H9 (cell line): ENCODE measurements at regions not wholly inside any gene's neighbourhood (a gene's known extent, or its start where the extent isn't known, plus 50 kb on each side); places are given as distances from the start of the nearest gene placed in this dataset.

Source experiments
- DNase-seq: peaks from one replicate; pipeline ENCODE4 v3.0.0-alpha.2; 2017
- H2AFZ ChIP-seq: one replicate; pipeline ENCODE4 v1.6.1; 2013; ENCODE audit warnings: mild to moderate bottlenecking, low read length, control low read depth, moderate library complexity
- H2AK5ac ChIP-seq: 2 replicates; pipeline ENCODE4 v1.6.1; 2013; ENCODE audit warnings: low read length, control low read depth, mixed read lengths; ENCODE audit not compliant: insufficient read length
- H2BK120ac ChIP-seq: one replicate; pipeline ENCODE4 v1.6.1; 2013; ENCODE audit warnings: low read depth, mild to moderate bottlenecking, low read length, control low read depth, inconsistent platforms; ENCODE audit not compliant: poor library complexity, severe bottlenecking
- H2BK12ac ChIP-seq: 2 replicates; pipeline ENCODE4 v1.6.1; 2013; ENCODE audit warnings: low read length, control low read depth, mixed read lengths, low read depth; ENCODE audit not compliant: insufficient read length
- H2BK15ac ChIP-seq: 2 replicates; pipeline ENCODE4 v1.6.1; 2013; ENCODE audit warnings: low read depth, low read length, control low read depth
- H2BK20ac ChIP-seq: one replicate; pipeline ENCODE4 v1.6.1; 2013; ENCODE audit warnings: low read depth, mild to moderate bottlenecking, low read length, control low read depth, inconsistent platforms; ENCODE audit not compliant: poor library complexity, severe bottlenecking
- H2BK5ac ChIP-seq: 2 replicates; pipeline ENCODE4 v1.6.1; 2013; ENCODE audit warnings: low read length, control low read depth, mixed read lengths; ENCODE audit not compliant: insufficient read length
- H3K14ac ChIP-seq: 2 replicates; pipeline ENCODE4 v1.6.1; 2013; ENCODE audit warnings: low read length, control low read depth; ENCODE audit not compliant: insufficient read depth
- H3K18ac ChIP-seq: 2 replicates; pipeline ENCODE4 v1.6.1; 2013; ENCODE audit warnings: low read depth, mild to moderate bottlenecking, mixed read lengths, low read length, control low read depth; ENCODE audit not compliant: insufficient read length
- H3K23ac ChIP-seq: 2 replicates; pipeline ENCODE4 v1.6.1; 2013; ENCODE audit warnings: low read length, control low read depth, mixed read lengths, low read depth; ENCODE audit not compliant: insufficient read length
- H3K23me2 ChIP-seq: 2 replicates; pipeline ENCODE4 v1.6.1; 2013; ENCODE audit warnings: low read depth, mild to moderate bottlenecking, mixed read lengths, low read length, control low read depth; ENCODE audit not compliant: insufficient read length, poor library complexity, severe bottlenecking
- H3K27ac ChIP-seq: 2 replicates; pipeline ENCODE4 v1.5.1; 2013; ENCODE audit warnings: low read length, control low read depth, mixed read lengths, low read depth; ENCODE audit not compliant: insufficient read length
- H3K27me3 ChIP-seq: 2 replicates; pipeline ENCODE4 v1.6.1; 2013; ENCODE audit warnings: low read length, control low read depth, inconsistent platforms; ENCODE audit not compliant: insufficient read depth
- H3K4ac ChIP-seq: 2 replicates; pipeline ENCODE4 v1.6.1; 2013; ENCODE audit warnings: low read depth, mild to moderate bottlenecking, control low read depth, inconsistent platforms, low read length, moderate library complexity
- H3K4me1 ChIP-seq: 2 replicates; pipeline ENCODE4 v1.6.1; 2013; ENCODE audit warnings: low read length, control low read depth, inconsistent platforms; ENCODE audit not compliant: insufficient read depth
- H3K4me2 ChIP-seq: 2 replicates; pipeline ENCODE4 v1.6.1; 2013; ENCODE audit warnings: low read length, control low read depth, mixed read lengths; ENCODE audit not compliant: insufficient read length, insufficient read depth
- H3K56ac ChIP-seq: 2 replicates; pipeline ENCODE4 v1.6.1; 2013; ENCODE audit warnings: low read depth, mild to moderate bottlenecking, mixed read lengths, low read length, control low read depth; ENCODE audit not compliant: insufficient read length
- H3K79me1 ChIP-seq: 2 replicates; pipeline ENCODE4 v1.6.1; 2013; ENCODE audit warnings: low read depth, mild to moderate bottlenecking, moderate library complexity, low read length, control low read depth, inconsistent platforms; ENCODE audit not compliant: insufficient read depth, poor library complexity, severe bottlenecking
- H3K79me2 ChIP-seq: 2 replicates; pipeline ENCODE4 v1.6.1; 2013; ENCODE audit warnings: low read length, control low read depth, inconsistent platforms; ENCODE audit not compliant: insufficient read depth
- H3K9ac ChIP-seq: 2 replicates; pipeline ENCODE4 v1.6.1; 2013; ENCODE audit warnings: low read length, control low read depth, mixed read lengths; ENCODE audit not compliant: insufficient read length; ENCODE audit errors: extremely low read depth
- H3K9me3 ChIP-seq: one replicate; pipeline ENCODE4 v1.6.1; 2013; ENCODE audit warnings: low read depth, low read length, inconsistent platforms; ENCODE audit not compliant: control insufficient read depth
- H3T11ph ChIP-seq: one replicate; pipeline ENCODE4 v1.6.1; 2013; ENCODE audit warnings: mild to moderate bottlenecking, low read length, control low read depth, inconsistent platforms
- H4K20me1 ChIP-seq: one replicate; pipeline ENCODE4 v1.6.1; 2013; ENCODE audit not compliant: control insufficient read depth, insufficient read length, insufficient read depth
- H4K5ac ChIP-seq: 2 replicates; pipeline ENCODE4 v1.6.1; 2013; ENCODE audit warnings: low read depth, mild to moderate bottlenecking, mixed read lengths, low read length, control low read depth; ENCODE audit not compliant: insufficient read length
- H4K8ac ChIP-seq: replicated peaks from 2 replicates; pipeline ENCODE4 v1.6.1; 2013; ENCODE audit warnings: low read length, control low read depth, mixed read lengths, low read depth; ENCODE audit not compliant: insufficient read length
- H4K91ac ChIP-seq: 2 replicates; pipeline ENCODE4 v1.6.1; 2013; ENCODE audit warnings: low read depth, mild to moderate bottlenecking, moderate library complexity, mixed read lengths, low read length, control low read depth; ENCODE audit not compliant: insufficient read length
- H3K27ac Mint-ChIP-seq, 3 experiments: 2 replicates in 2 of 3; 3 replicates in 1 of 3; pipeline ENCODE4 v1.8.0; 2020 to 2021; ENCODE audit warnings: mixed read lengths in 3 of 3, mild to moderate bottlenecking in 1 of 3, moderate library complexity in 1 of 3
- H3K27me3 Mint-ChIP-seq: 2 replicates; pipeline ENCODE4 v1.8.0; 2021; ENCODE audit warnings: low read depth, mild to moderate bottlenecking, moderate library complexity, mixed read lengths
- H3K36me3 Mint-ChIP-seq, 3 experiments: 2 replicates in 2 of 3; 3 replicates in 1 of 3; pipeline ENCODE4 v1.8.0; 2020 to 2021; ENCODE audit warnings: low read depth in 3 of 3, mixed read lengths in 3 of 3; ENCODE audit not compliant: insufficient read depth in 1 of 3
- H3K4me1 Mint-ChIP-seq, 2 experiments: 2 replicates each; pipeline ENCODE4 v1.8.0; 2020; ENCODE audit warnings: mixed read lengths in 2 of 2
- H3K4me3 Mint-ChIP-seq, 2 experiments: 2 replicates in 1 of 2; 3 replicates in 1 of 2; pipeline ENCODE4 v1.8.0; 2020 to 2021; ENCODE audit warnings: mild to moderate bottlenecking in 2 of 2, mixed read lengths in 2 of 2, moderate library complexity in 1 of 2
- H3K9me3 Mint-ChIP-seq, 2 experiments: 2 replicates in 1 of 2; 3 replicates in 1 of 2; pipeline ENCODE4 v1.8.0; 2020; ENCODE audit warnings: mild to moderate bottlenecking in 2 of 2, mixed read lengths in 2 of 2, moderate library complexity in 1 of 2
- WGBS: extraction: QIAGEN DNeasy Blood & Tissue Kit; methylation state at CpG from one replicate; pipeline ENCODE4 v1.1.7; 2013; ENCODE audit warnings: missing lambda C conversion rate, low lambda C conversion rate, mixed read lengths; ENCODE audit not compliant: insufficient read length; ENCODE audit errors: extremely low coverage; 5-methylcytosine and 5-hydroxymethylcytosine counted together
- TF ChIP-seq, protein P1 (sequence below): fragments of 200-600 bp; sonication (generic); conservative IDR thresholded peaks from 3 replicates; pipeline ENCODE4 v1.8.0; 2021; ENCODE audit warnings: antibody characterized with exemption, mild to moderate bottlenecking

DNA sequence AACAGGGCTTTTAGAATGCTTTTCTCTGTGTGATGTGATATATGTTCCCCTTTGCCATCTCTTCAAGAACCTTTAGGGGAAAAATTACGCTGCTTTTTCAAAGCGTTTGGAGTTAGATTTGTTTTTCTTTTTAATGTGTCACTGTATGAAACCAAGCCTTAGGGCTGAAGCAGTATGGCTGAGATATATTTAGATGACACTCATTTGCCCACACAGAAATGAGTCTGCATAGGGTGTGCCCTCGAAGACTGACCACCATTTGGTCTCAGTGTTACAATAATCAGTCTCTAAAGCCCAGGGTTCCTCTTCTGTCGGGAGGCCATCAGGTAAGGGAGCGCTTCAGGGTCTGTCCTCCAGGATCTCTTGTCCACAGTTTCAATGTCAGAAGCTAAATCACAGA lies 213.0 kb upstream of the NCAM1 start:
- H3T11ph ChIP-seq, result no peak overlapping the region
- no peak overlapping the region; a peak in 1 of 7 replicates for H3K27ac Mint-ChIP-seq
- no peak overlapping the region for H2AK5ac ChIP-seq
- no peak overlapping the region for H3K27ac ChIP-seq
- peaks cover 4% of the 10 kb centered on the region for H3K27me3 Mint-ChIP-seq
- WGBS, result no CpG with 5 or more reads among the region's 5 CpGs
- no peak overlapping the region for H4K8ac ChIP-seq
- no peak overlapping the region for H2BK5ac ChIP-seq
- H3K36me3 Mint-ChIP-seq, result no peaks in the 10 kb centered on the region
- H3K79me1 ChIP-seq, result no peaks in the 10 kb centered on the region
- TF ChIP-seq, protein P1, sequence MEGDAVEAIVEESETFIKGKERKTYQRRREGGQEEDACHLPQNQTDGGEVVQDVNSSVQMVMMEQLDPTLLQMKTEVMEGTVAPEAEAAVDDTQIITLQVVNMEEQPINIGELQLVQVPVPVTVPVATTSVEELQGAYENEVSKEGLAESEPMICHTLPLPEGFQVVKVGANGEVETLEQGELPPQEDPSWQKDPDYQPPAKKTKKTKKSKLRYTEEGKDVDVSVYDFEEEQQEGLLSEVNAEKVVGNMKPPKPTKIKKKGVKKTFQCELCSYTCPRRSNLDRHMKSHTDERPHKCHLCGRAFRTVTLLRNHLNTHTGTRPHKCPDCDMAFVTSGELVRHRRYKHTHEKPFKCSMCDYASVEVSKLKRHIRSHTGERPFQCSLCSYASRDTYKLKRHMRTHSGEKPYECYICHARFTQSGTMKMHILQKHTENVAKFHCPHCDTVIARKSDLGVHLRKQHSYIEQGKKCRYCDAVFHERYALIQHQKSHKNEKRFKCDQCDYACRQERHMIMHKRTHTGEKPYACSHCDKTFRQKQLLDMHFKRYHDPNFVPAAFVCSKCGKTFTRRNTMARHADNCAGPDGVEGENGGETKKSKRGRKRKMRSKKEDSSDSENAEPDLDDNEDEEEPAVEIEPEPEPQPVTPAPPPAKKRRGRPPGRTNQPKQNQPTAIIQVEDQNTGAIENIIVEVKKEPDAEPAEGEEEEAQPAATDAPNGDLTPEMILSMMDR, result no peak
- H3K4me1 ChIP-seq, result no peaks in the 10 kb centered on the region
- no peak overlapping the region for H3K4me2 ChIP-seq
- H3K4me3 Mint-ChIP-seq, result no peak overlapping the region
- no peak overlapping the region for H3K4ac ChIP-seq
- H3K14ac ChIP-seq, result no peak overlapping the region
- H2BK12ac ChIP-seq, result no peak overlapping the region
- no peak for DNase-seq
- no peak overlapping the region for H2BK20ac ChIP-seq
- H3K18ac ChIP-seq, result no peak overlapping the region
- H3K23ac ChIP-seq, result no peak overlapping the region
- H3K79me2 ChIP-seq, result no peaks in the 10 kb centered on the region
- H2BK15ac ChIP-seq, result no peak overlapping the region
- no peak overlapping the region for H4K5ac ChIP-seq
- no peaks in the 10 kb centered on the region for H3K9me3 Mint-ChIP-seq
- H3K9me3 ChIP-seq, result no peaks in the 10 kb centered on the region
- H3K4me1 Mint-ChIP-seq, result peaks cover 3 to 8% of the 10 kb centered on the region in 2 experiments; a peak in 2 of 4 replicates
- H3K23me2 ChIP-seq, result no peaks in the 10 kb centered on the region
- H4K91ac ChIP-seq, result no peak overlapping the region
- no peaks in the 10 kb centered on the region for H4K20me1 ChIP-seq
- no peak overlapping the region for H3K56ac ChIP-seq
- H2BK120ac ChIP-seq, result no peak overlapping the region
- H3K27me3 ChIP-seq, result no peaks in the 10 kb centered on the region
- H2AFZ ChIP-seq, result no peak overlapping the region
- H3K9ac ChIP-seq, result no peak overlapping the region
